ENCODE measurements at regions not wholly inside any gene's neighbourhood (a gene's known extent, or its start where the extent isn't known, plus 50 kb on each side); places are given as distances from the start of the nearest gene placed in this dataset.

DNA sequence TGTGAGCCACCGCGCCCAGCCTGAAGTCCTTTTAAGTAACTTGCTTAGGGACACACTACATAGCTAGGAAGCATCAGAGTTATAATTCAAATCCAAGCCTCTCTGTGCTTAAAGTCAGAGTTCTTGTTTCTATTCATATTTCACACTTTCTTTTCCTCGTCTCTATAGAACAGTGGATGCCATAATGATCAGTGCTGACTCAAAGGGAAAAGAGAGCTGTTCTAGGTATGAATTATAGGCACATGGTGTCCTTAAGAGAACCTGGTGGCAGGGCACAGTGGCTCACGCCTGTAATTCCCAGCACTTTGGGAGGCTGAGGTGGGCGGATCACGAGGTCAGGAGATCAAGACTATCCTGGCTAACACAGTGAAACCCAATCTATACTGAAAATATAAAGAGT, 400.2 kb upstream of the DDI1 start:
- Histone ChIP-seq H3K27ac (no peak overlapping the region), H3K4me1 (ENCODE audit: control insufficient read depth in 1 of 2, low read depth in 2 of 2) (no peaks in the 10 kb centered on the region), H3K36me3 (no peaks in the 10 kb centered on the region), H3K27me3 (replicated peaks; ENCODE audit: insufficient read depth) (no peaks in the 10 kb centered on the region), H3K4me3 (no peak overlapping the region), H3K9me3 (no peaks in the 10 kb centered on the region)
- DNase-seq (ENCODE audit: low spot score), result no peak
- ATAC-seq (ENCODE audit: insufficient number of reproducible peaks, low FRiP score, low read depth), result no peak
- TF ChIP-seq, protein P1, sequence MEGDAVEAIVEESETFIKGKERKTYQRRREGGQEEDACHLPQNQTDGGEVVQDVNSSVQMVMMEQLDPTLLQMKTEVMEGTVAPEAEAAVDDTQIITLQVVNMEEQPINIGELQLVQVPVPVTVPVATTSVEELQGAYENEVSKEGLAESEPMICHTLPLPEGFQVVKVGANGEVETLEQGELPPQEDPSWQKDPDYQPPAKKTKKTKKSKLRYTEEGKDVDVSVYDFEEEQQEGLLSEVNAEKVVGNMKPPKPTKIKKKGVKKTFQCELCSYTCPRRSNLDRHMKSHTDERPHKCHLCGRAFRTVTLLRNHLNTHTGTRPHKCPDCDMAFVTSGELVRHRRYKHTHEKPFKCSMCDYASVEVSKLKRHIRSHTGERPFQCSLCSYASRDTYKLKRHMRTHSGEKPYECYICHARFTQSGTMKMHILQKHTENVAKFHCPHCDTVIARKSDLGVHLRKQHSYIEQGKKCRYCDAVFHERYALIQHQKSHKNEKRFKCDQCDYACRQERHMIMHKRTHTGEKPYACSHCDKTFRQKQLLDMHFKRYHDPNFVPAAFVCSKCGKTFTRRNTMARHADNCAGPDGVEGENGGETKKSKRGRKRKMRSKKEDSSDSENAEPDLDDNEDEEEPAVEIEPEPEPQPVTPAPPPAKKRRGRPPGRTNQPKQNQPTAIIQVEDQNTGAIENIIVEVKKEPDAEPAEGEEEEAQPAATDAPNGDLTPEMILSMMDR (IDR thresholded peaks at IDR 0.05), result no peak

DNA sequence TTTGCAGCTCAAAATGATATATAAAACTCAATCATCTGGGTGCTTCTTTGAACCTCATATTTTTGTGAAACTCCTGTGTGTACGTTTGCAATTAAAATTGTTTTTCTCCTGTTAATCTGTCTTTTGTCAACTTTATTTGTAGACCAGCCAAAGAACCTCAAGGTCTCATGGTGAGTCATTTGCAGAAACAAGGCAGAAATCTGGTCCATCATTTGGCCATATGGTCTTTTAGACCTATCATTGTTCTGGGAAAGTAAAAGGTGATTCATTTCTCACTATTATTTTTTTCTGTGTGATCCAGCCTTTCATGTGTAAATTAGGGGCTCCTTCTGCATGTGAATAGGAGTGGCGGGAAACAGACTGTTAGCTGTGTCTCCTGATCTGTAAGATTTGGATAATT, 399.1 kb upstream of the DDI1 start:
- TF ChIP-seq, protein P1 (IDR thresholded peaks at IDR 0.05), result no peak

DNA sequence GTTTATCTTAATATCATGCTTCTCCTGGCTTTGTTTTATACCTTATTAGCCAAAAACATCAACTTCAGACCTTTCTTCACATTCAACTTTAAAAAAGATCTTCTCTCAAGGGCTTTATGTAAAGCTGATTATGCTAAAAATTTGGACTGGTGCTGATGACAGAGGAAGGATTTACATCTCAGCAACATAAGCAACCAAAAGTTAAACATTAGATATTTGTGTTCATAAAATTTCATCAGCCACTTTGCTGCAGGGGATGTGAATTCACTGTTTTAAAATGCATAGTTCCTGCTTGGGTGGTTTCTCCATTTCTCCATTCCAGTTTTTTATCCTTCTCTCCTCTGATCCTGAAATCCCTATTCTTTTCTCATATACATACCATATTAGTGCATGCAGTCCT, 398.6 kb upstream of the DDI1 start:
- no peaks in the 10 kb centered on the region for H3K36me3 ChIP-seq
- ATAC-seq (ENCODE audit: insufficient number of reproducible peaks, low FRiP score, low read depth), result no peak
- no peaks in the 10 kb centered on the region for H3K9me3 ChIP-seq
- H3K4me3 ChIP-seq, result no peak overlapping the region
- no peaks in the 10 kb centered on the region for H3K4me1 ChIP-seq (ENCODE audit: control insufficient read depth in 1 of 2, low read depth in 2 of 2)
- H3K27me3 ChIP-seq (replicated peaks; ENCODE audit: insufficient read depth), result no peaks in the 10 kb centered on the region
- H3K27ac ChIP-seq, result no peak overlapping the region
- TF ChIP-seq, protein P1 (IDR thresholded peaks at IDR 0.05), result no peak
- no peak for DNase-seq (ENCODE audit: low spot score)

More for the DNA sequence above, 399.1 kb upstream of the DDI1 start:
- Histone ChIP-seq H3K4me3 (no peak overlapping the region), H3K4me1 (ENCODE audit: control insufficient read depth in 1 of 2, low read depth in 2 of 2) (no peaks in the 10 kb centered on the region), H3K36me3 (no peaks in the 10 kb centered on the region), H3K27ac (no peak overlapping the region), H3K27me3 (replicated peaks; ENCODE audit: insufficient read depth) (no peaks in the 10 kb centered on the region), H3K9me3 (no peaks in the 10 kb centered on the region)
- ATAC-seq (ENCODE audit: insufficient number of reproducible peaks, low FRiP score, low read depth) (no peak), DNase-seq (ENCODE audit: low spot score) (no peak)

DNA sequence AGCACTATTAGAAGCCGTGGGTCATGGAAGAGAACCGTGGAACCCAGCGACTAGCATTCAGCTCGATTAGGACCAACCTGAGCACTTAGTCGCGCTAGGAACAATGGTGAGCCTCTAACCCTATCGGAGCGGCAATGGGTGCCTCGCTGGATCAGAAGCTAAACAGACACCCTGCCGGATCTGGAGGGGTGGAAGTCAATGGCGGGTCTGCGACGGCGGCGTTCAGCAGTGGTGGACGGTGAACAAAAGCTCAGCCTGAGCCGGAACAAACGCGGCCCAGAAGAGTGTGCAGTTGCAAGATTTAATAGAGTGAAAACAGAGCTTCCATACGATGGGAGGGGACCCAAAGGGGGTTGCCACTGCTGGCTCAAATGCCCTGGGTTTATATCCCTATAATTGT, 391.8 kb upstream of the DDI1 start:
- no peak overlapping the region for H3K4me3 ChIP-seq
- no peaks in the 10 kb centered on the region for H3K4me1 ChIP-seq (ENCODE audit: control insufficient read depth in 1 of 2, low read depth in 2 of 2)
- no peaks in the 10 kb centered on the region for H3K9me3 ChIP-seq
- TF ChIP-seq, protein P1 (IDR thresholded peaks at IDR 0.05), result no peak
- ATAC-seq (ENCODE audit: insufficient number of reproducible peaks, low FRiP score, low read depth), result no peak
- H3K27me3 ChIP-seq (replicated peaks; ENCODE audit: insufficient read depth), result peaks cover 5% of the 10 kb centered on the region
- no peaks in the 10 kb centered on the region for H3K36me3 ChIP-seq
- no peak overlapping the region for H3K27ac ChIP-seq
- DNase-seq (ENCODE audit: low spot score), result no peak

DNA sequence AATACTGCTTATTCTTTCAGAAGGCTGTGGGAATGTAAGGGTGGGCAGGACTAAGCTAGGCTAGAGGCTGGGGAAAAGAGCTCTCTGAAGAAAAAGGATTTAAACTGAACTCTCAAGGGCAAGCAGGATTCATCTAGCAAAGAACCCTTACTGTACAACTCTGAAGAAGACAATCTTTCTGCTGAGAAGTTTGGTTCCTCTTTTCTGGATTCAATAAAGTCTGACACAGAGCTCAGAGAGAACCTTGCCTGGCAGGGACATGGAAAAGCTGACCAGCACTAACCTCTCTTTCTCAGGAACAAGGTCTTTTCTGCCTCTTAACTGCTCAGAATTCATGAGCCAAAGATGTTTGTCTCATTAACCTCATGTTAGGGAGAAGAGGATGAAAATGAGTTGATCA, 388.4 kb upstream of the DDI1 start:
- Histone ChIP-seq H3K4me3 (no peak overlapping the region), H3K4me1 (ENCODE audit: control insufficient read depth in 1 of 2, low read depth in 2 of 2) (no peaks in the 10 kb centered on the region), H3K9me3 (no peaks in the 10 kb centered on the region), H3K27me3 (replicated peaks; ENCODE audit: insufficient read depth) (peaks cover 5% of the 10 kb centered on the region), H3K36me3 (no peaks in the 10 kb centered on the region), H3K27ac (no peak overlapping the region)
- DNase-seq (ENCODE audit: low spot score) (no peak), ATAC-seq (ENCODE audit: insufficient number of reproducible peaks, low FRiP score, low read depth) (no peak)
- TF ChIP-seq, protein P1 (IDR thresholded peaks at IDR 0.05), result no peak

All from thoracic aorta (tissue), 2 donors.